Activated naive CD4-positive, alpha-beta T cell (primary cell): ENCODE measurements at regions not wholly inside any gene's neighbourhood (a gene's known extent, or its start where the extent isn't known, plus 50 kb on each side); places are given as distances from the start of the nearest gene placed in this dataset.

ENCODE experiments used
- DNase-seq, 4 experiments: peaks; one replicate each; lab custom pipeline; 2025; lab: John Stamatoyannopoulos, UW

- no peak for DNase-seq
Measured at GRCh38 chr5:54769746-54770145, 215.6 kb downstream of the ESM1 start.

- no peak for DNase-seq
Measured at GRCh38 chr5:54769072-54769471, 216.3 kb downstream of the ESM1 start.

GRCh38 chr5:54766748-54767147, 218.6 kb downstream of the ESM1 start:
- DNase-seq: no peak

GRCh38 chr5:54765165-54766028, 220.0 kb downstream of the ESM1 start:
- no peak for DNase-seq

- DNase-seq: no peak
Measured at GRCh38 chr5:54764102-54765090, 221.0 kb downstream of the ESM1 start.

GRCh38 chr5:54761213-54761701, 224.1 kb downstream of the ESM1 start:
- no peak for DNase-seq

GRCh38 chr5:54760182-54760935, 225.0 kb downstream of the ESM1 start:
- no peak for DNase-seq

GRCh38 chr5:54758038-54758437, 227.4 kb downstream of the ESM1 start:
- DNase-seq: no peak

GRCh38 chr5:54757541-54757940, 227.9 kb downstream of the ESM1 start:
- no peak for DNase-seq

- no peak for DNase-seq
Measured at GRCh38 chr5:54756796-54757402, 228.5 kb downstream of the ESM1 start.

- DNase-seq: no peak
Measured at GRCh38 chr5:54756301-54756700, 229.1 kb downstream of the ESM1 start.

- no peak for DNase-seq
Measured at GRCh38 chr5:54754878-54755277, 230.5 kb downstream of the ESM1 start.

- DNase-seq: no peak
Measured at GRCh38 chr5:54754420-54754819, 231.0 kb downstream of the ESM1 start.

GRCh38 chr5:54753753-54754152, 231.6 kb downstream of the ESM1 start:
- DNase-seq: no peak

GRCh38 chr5:54753034-54753433, 232.4 kb downstream of the ESM1 start:
- no peak for DNase-seq

- no peak for DNase-seq
Measured at GRCh38 chr5:54748527-54748926, 231.0 kb downstream of the SNX18 start.

GRCh38 chr5:54746777-54747398, 229.3 kb downstream of the SNX18 start:
- no peak for DNase-seq

- no peak for DNase-seq
Measured at GRCh38 chr5:54746346-54746745, 228.8 kb downstream of the SNX18 start.

GRCh38 chr5:54745599-54745998, 228.0 kb downstream of the SNX18 start:
- DNase-seq: no peak

- DNase-seq: no peak
Measured at GRCh38 chr5:54743997-54744788, 226.6 kb downstream of the SNX18 start.
